LNCAP (cell line): ENCODE measurements at regions not wholly inside any gene's neighbourhood (a gene's known extent, or its start where the extent isn't known, plus 50 kb on each side); places are given as distances from the start of the nearest gene placed in this dataset.

Source experiments
- CTCF ChIP-seq: fragments of 450-650 bp; IDR thresholded peaks from 2 replicates; pipeline ENCODE4 v1.5.1; 2017; ENCODE audit warnings: mild to moderate bottlenecking

- TF ChIP-seq CTCF, result no peak
Measured at GRCh38 chr4:58807843-58808615, 1697.8 kb upstream of the IGFBP7 start.

GRCh38 chr4:58776627-58777026 lies 1666.4 kb upstream of the IGFBP7 start:
- TF ChIP-seq CTCF, result no peak

- no peak for TF ChIP-seq CTCF
Measured at GRCh38 chr4:58767598-58767997, 1657.4 kb upstream of the IGFBP7 start.

- TF ChIP-seq CTCF, result no peak
Measured at GRCh38 chr4:58766763-58767162, 1656.6 kb upstream of the IGFBP7 start.

- TF ChIP-seq CTCF, result no peak
Measured at GRCh38 chr4:58761563-58761962, 1651.4 kb upstream of the IGFBP7 start.

GRCh38 chr4:58760737-58761136 lies 1650.6 kb upstream of the IGFBP7 start:
- TF ChIP-seq CTCF, result no peak

GRCh38 chr4:58760100-58760499 lies 1649.9 kb upstream of the IGFBP7 start:
- TF ChIP-seq CTCF, result no peak

- TF ChIP-seq CTCF, result no peak
Measured at GRCh38 chr4:58749206-58749605, 1639.0 kb upstream of the IGFBP7 start.
